ENCODE measurements at regions not wholly inside any gene's neighbourhood (a gene's known extent, or its start where the extent isn't known, plus 50 kb on each side); places are given as distances from the start of the nearest gene placed in this dataset.

GRCh38 chr20:11144114-11144950, 470.5 kb upstream of the JAG1 start:
- Histone ChIP-seq H2AFZ (ENCODE audit: low read length, unreplicated experiment) (peak overlapping the region; percentile 68), H3K4me3 (ENCODE audit: low read depth, low read length) (peak overlapping the region; percentile 48; the same call in 1 of the 2 replicates), H3K27me3 (ENCODE audit: insufficient read depth, low read length) (no peaks in the 10 kb centered on the region), H3K4me1 (ENCODE audit: control insufficient read depth, insufficient read depth, low read length, unreplicated experiment) (peaks cover 34% of the 10 kb centered on the region), H3K27ac (ENCODE audit: low read depth, low read length) (peak overlapping the region; percentile 92), H3K79me2 (ENCODE audit: control insufficient read depth, insufficient read depth, low read length, unreplicated experiment) (no peaks in the 10 kb centered on the region), H3K36me3 (ENCODE audit: insufficient read depth, low read length) (no peaks in the 10 kb centered on the region)

- Histone ChIP-seq H3K79me2 (ENCODE audit: control insufficient read depth, insufficient read depth, low read length, unreplicated experiment) (no peaks in the 10 kb centered on the region), H3K4me3 (ENCODE audit: low read depth, low read length) (no peak overlapping the region), H3K36me3 (ENCODE audit: insufficient read depth, low read length) (no peaks in the 10 kb centered on the region), H2AFZ (ENCODE audit: low read length, unreplicated experiment) (no peak overlapping the region), H3K4me1 (ENCODE audit: control insufficient read depth, insufficient read depth, low read length, unreplicated experiment) (peaks cover 27% of the 10 kb centered on the region), H3K27ac (ENCODE audit: low read depth, low read length) (no peak overlapping the region), H3K27me3 (ENCODE audit: insufficient read depth, low read length) (no peaks in the 10 kb centered on the region)
Measured at GRCh38 chr20:11145616-11146015, 471.8 kb upstream of the JAG1 start.

DNA sequence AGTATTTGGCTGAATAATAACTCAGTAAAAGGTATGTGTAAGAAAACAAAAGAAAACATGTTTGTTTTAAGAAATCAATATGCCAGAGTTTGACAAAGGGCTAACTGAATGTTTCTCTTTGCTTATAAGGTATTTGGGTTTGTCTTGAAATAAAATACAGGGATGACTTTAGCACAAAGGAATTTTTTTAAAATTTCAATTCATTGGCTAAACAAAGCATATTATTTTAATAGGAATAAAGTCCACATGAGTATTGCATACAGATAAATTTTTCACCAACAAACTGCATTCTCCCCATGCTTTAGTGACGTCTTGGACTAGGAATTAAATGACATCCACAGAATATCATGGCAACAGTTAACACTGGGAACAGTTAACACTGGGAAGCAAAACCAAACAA, 480.0 kb upstream of the JAG1 start:
- Histone ChIP-seq H3K27me3 (ENCODE audit: insufficient read depth, low read length) (no peaks in the 10 kb centered on the region), H2AFZ (ENCODE audit: low read length, unreplicated experiment) (no peak overlapping the region), H3K27ac (ENCODE audit: low read depth, low read length) (peak overlapping the region; percentile 76), H3K36me3 (ENCODE audit: insufficient read depth, low read length) (no peaks in the 10 kb centered on the region), H3K4me1 (ENCODE audit: control insufficient read depth, insufficient read depth, low read length, unreplicated experiment) (peaks cover 21% of the 10 kb centered on the region), H3K4me3 (ENCODE audit: low read depth, low read length) (no peak overlapping the region), H3K79me2 (ENCODE audit: control insufficient read depth, insufficient read depth, low read length, unreplicated experiment) (no peaks in the 10 kb centered on the region)

GRCh38 chr20:11155156-11155756, 481.5 kb upstream of the JAG1 start:
- no peaks in the 10 kb centered on the region for H3K36me3 ChIP-seq (ENCODE audit: insufficient read depth, low read length)
- no peaks in the 10 kb centered on the region for H3K27me3 ChIP-seq (ENCODE audit: insufficient read depth, low read length)
- H3K4me1 ChIP-seq (ENCODE audit: control insufficient read depth, insufficient read depth, low read length, unreplicated experiment), result peaks cover 21% of the 10 kb centered on the region
- peak overlapping the region; percentile 17; the same call in 1 of the 2 replicates for H3K27ac ChIP-seq (ENCODE audit: low read depth, low read length)
- no peak overlapping the region for H2AFZ ChIP-seq (ENCODE audit: low read length, unreplicated experiment)
- no peak overlapping the region for H3K4me3 ChIP-seq (ENCODE audit: low read depth, low read length)
- no peaks in the 10 kb centered on the region for H3K79me2 ChIP-seq (ENCODE audit: control insufficient read depth, insufficient read depth, low read length, unreplicated experiment)

DNA sequence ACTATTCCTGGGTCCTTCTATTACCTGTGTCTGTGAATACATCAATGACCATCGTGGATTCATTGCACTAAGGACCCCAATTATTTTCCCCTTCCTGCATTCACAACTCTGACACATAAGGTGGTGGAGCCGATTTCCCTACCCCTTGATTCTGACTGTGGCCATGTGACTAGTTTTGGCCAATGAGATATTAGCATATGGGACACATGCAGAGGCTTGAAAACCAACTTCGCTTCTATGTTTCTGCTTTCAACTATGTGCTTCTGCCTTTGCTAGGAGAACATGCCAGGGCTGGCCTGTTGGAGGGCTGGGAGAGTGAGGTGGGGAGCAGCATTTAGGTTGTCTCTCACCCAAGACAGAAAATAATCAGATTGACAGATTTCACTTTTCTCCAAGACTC, 483.1 kb upstream of the JAG1 start:
- Histone ChIP-seq H3K4me1 (ENCODE audit: control insufficient read depth, insufficient read depth, low read length, unreplicated experiment) (peaks cover 21% of the 10 kb centered on the region), H2AFZ (ENCODE audit: low read length, unreplicated experiment) (no peak overlapping the region)

GRCh38 chr20:11158146-11158545, 484.3 kb upstream of the JAG1 start:
- Histone ChIP-seq H3K4me1 (ENCODE audit: control insufficient read depth, insufficient read depth, low read length, unreplicated experiment) (peaks cover 21% of the 10 kb centered on the region), H3K36me3 (ENCODE audit: insufficient read depth, low read length) (no peaks in the 10 kb centered on the region), H3K27ac (ENCODE audit: low read depth, low read length) (no peak overlapping the region), H3K4me3 (ENCODE audit: low read depth, low read length) (no peak overlapping the region), H3K27me3 (ENCODE audit: insufficient read depth, low read length) (no peaks in the 10 kb centered on the region), H3K79me2 (ENCODE audit: control insufficient read depth, insufficient read depth, low read length, unreplicated experiment) (no peaks in the 10 kb centered on the region), H2AFZ (ENCODE audit: low read length, unreplicated experiment) (no peak overlapping the region)

More for the DNA sequence above, 483.1 kb upstream of the JAG1 start:
- Histone ChIP-seq H3K36me3 (ENCODE audit: insufficient read depth, low read length) (no peaks in the 10 kb centered on the region), H3K4me3 (ENCODE audit: low read depth, low read length) (no peak overlapping the region), H3K27ac (ENCODE audit: low read depth, low read length) (no peak overlapping the region), H3K79me2 (ENCODE audit: control insufficient read depth, insufficient read depth, low read length, unreplicated experiment) (no peaks in the 10 kb centered on the region), H3K27me3 (ENCODE audit: insufficient read depth, low read length) (no peaks in the 10 kb centered on the region)

- H3K79me2 ChIP-seq (ENCODE audit: control insufficient read depth, insufficient read depth, low read length, unreplicated experiment), result no peaks in the 10 kb centered on the region
- no peak overlapping the region for H3K27ac ChIP-seq (ENCODE audit: low read depth, low read length)
- H3K27me3 ChIP-seq (ENCODE audit: insufficient read depth, low read length), result no peaks in the 10 kb centered on the region
- no peak overlapping the region for H2AFZ ChIP-seq (ENCODE audit: low read length, unreplicated experiment)
- no peak overlapping the region for H3K4me3 ChIP-seq (ENCODE audit: low read depth, low read length)
- no peaks in the 10 kb centered on the region for H3K36me3 ChIP-seq (ENCODE audit: insufficient read depth, low read length)
- H3K4me1 ChIP-seq (ENCODE audit: control insufficient read depth, insufficient read depth, low read length, unreplicated experiment), result peaks cover 18% of the 10 kb centered on the region
Measured at GRCh38 chr20:11158589-11158988, 484.8 kb upstream of the JAG1 start.

DNA sequence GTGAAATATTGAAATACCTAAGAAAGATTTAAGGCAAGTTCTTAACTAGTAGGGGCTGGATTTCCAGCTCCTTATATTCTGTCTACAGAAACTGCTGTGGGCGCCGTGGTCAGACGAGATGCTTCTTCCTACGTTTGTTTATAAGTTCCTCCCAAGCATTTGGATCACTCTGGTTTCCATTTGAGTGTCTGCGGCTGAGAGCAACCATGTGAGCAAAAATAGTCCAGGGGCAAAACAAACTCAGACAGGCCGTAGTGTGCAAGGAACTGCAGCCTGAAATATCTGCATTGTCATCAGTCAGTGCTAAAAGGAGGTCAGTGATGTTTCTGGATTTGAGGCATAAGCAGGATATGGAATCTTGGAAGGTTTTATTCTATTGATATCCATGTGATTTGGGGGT, 485.9 kb upstream of the JAG1 start:
- no peak overlapping the region for H3K4me3 ChIP-seq (ENCODE audit: low read depth, low read length)
- no peaks in the 10 kb centered on the region for H3K79me2 ChIP-seq (ENCODE audit: control insufficient read depth, insufficient read depth, low read length, unreplicated experiment)
- H3K36me3 ChIP-seq (ENCODE audit: insufficient read depth, low read length), result no peaks in the 10 kb centered on the region
- peaks cover 6% of the 10 kb centered on the region for H3K4me1 ChIP-seq (ENCODE audit: control insufficient read depth, insufficient read depth, low read length, unreplicated experiment)
- H3K27me3 ChIP-seq (ENCODE audit: insufficient read depth, low read length), result no peaks in the 10 kb centered on the region
- no peak overlapping the region for H3K27ac ChIP-seq (ENCODE audit: low read depth, low read length)
- no peak overlapping the region for H2AFZ ChIP-seq (ENCODE audit: low read length, unreplicated experiment)

DNA sequence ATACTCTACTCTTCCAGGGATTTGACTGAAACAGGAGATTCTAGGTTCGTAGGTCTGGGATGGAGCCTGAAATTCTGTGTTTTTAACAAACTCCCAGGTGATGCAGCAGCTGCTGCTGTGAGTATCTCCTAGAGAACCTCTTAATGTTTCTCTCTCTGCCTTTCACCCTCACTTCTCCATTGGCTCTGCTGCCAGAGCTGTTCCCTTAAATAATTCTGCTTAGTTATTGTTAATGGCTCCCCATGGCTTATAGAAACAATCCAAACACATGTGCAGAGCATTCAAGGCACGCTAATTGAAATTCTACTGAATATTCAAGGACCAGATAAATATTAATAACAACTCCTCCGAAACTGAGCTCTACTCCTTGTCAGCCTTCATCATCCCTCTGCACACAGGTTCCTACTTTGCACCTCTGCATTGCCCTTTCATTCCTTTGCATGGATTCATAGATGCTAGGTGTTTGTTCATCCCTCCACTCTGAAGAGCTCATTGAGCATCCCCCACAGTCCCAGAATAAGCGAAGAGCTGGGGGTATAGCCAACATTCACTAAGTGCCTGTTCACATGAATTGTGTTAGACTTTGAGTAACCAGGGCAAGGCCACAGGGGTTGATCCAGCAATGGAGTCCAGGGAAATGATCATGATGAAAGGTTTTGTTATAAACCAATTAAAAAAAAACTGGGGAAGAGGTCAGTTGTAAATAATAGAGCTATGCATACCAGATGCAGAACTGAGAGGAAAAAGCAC, 488.4 kb upstream of the JAG1 start:
- H3K27me3 ChIP-seq (ENCODE audit: insufficient read depth, low read length), result no peaks in the 10 kb centered on the region
- no peak overlapping the region for H3K27ac ChIP-seq (ENCODE audit: low read depth, low read length)
- no peak overlapping the region for H3K4me3 ChIP-seq (ENCODE audit: low read depth, low read length)
- no peaks in the 10 kb centered on the region for H3K79me2 ChIP-seq (ENCODE audit: control insufficient read depth, insufficient read depth, low read length, unreplicated experiment)
- no peaks in the 10 kb centered on the region for H3K4me1 ChIP-seq (ENCODE audit: control insufficient read depth, insufficient read depth, low read length, unreplicated experiment)
- no peaks in the 10 kb centered on the region for H3K36me3 ChIP-seq (ENCODE audit: insufficient read depth, low read length)
- H2AFZ ChIP-seq (ENCODE audit: low read length, unreplicated experiment), result no peak overlapping the region

DNA sequence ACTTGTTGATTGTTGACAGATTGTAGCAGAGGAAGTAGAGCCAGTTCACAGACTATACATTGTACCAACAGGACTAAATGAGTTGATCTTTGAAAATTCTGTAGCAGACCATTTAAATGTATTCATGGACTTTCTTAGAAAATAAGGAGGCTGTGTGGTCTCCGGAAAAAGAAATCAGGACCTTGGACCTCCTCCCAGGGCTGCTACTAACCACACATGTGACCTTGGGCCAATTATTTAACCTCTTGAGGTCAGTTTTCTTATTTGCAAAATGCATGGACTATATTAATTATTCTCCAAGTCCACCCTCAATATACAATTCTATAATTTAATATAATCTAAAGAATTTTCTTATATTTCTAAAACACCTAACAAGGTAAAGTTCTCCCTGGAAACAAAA, 492.0 kb upstream of the JAG1 start:
- Histone ChIP-seq H3K4me1 (ENCODE audit: control insufficient read depth, insufficient read depth, low read length, unreplicated experiment) (peaks cover 8% of the 10 kb centered on the region), H3K4me3 (ENCODE audit: low read depth, low read length) (no peak overlapping the region), H3K79me2 (ENCODE audit: control insufficient read depth, insufficient read depth, low read length, unreplicated experiment) (no peaks in the 10 kb centered on the region), H3K27me3 (ENCODE audit: insufficient read depth, low read length) (no peaks in the 10 kb centered on the region), H3K36me3 (ENCODE audit: insufficient read depth, low read length) (no peaks in the 10 kb centered on the region), H2AFZ (ENCODE audit: low read length, unreplicated experiment) (no peak overlapping the region), H3K27ac (ENCODE audit: low read depth, low read length) (no peak overlapping the region)
